SJCRH30 (cell line): ENCODE measurements at regions not wholly inside any gene's neighbourhood (a gene's known extent, or its start where the extent isn't known, plus 50 kb on each side); places are given as distances from the start of the nearest gene placed in this dataset.

Experiments
- DNase-seq, 2 experiments: peaks; one replicate each; pipeline ENCODE4 v3.0.0-alpha.2; 2015 to 2020
- H3K27ac ChIP-seq: fragments of 250-450 bp; sonication (Bioruptor Pico); 2 replicates; pipeline ENCODE4 v1.5.1; 2020; ENCODE audit warnings: mild to moderate bottlenecking, moderate library complexity
- H3K27me3 ChIP-seq: fragments of 250-450 bp; sonication (Bioruptor Pico); 2 replicates; pipeline ENCODE4 v1.5.1; 2020; ENCODE audit warnings: mild to moderate bottlenecking, moderate library complexity
- H3K36me3 ChIP-seq: fragments of 250-450 bp; sonication (Bioruptor Pico); 2 replicates; pipeline ENCODE4 v1.5.1; 2020; ENCODE audit warnings: mild to moderate bottlenecking, moderate library complexity
- H3K4me1 ChIP-seq: fragments of 250-450 bp; sonication (Bioruptor Pico); 2 replicates; pipeline ENCODE4 v1.5.1; 2020; ENCODE audit warnings: mild to moderate bottlenecking, moderate library complexity
- H3K4me3 ChIP-seq: fragments of 250-450 bp; sonication (Bioruptor Pico); 2 replicates; pipeline ENCODE4 v1.5.1; 2020; ENCODE audit warnings: mild to moderate bottlenecking, moderate library complexity
- H3K9me3 ChIP-seq: fragments of 250-450 bp; sonication (Bioruptor Pico); replicated peaks from 2 replicates; pipeline ENCODE4 v1.5.1; 2020; ENCODE audit warnings: mild to moderate bottlenecking, moderate library complexity

DNA sequence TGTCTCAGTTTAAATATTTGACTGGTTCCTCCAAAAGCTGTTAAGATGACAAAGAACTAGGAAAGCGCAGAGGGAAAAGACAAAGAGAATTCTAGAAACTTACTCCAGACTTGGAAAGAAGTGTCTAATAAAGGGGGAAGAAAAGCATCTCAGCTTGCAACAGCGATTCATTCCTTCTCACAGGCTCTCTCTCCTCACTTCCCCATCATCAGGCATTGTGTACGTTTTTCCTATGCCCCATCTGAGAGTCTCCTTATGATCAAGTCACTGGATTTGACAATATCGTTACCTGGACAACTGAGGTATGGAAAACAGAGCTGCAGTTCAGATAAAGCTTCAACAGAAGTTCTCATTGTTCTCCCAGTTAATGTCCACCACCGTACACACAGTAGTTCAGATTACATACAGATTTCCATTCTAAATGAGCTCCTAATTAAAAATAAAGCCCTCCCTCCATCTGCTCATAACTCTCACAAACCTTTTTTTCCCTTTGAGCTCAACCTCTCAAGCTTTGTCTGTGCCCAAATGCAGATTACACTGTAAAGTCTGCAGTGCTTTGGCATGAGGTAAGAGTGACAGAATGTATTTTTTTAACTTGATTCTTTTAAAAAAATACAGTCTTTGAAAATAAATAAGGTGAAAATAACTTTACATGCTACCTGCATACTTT is 254.4 kb upstream of the THBS1 start:
- Histone ChIP-seq H3K4me3 (no peak overlapping the region), H3K9me3 (0 out of 2 replicates have a peak, but pooled peaks cover 2% of the 10 kb centered on the region), H3K36me3 (no peaks in the 10 kb centered on the region; the same call in 1 of the 2 replicates), H3K4me1 (no peaks in the 10 kb centered on the region), H3K27me3 (0 out of 2 replicates have a peak, but pooled peaks cover 3% of the 10 kb centered on the region), H3K27ac (no peak overlapping the region)
- DNase-seq: no peak

DNA sequence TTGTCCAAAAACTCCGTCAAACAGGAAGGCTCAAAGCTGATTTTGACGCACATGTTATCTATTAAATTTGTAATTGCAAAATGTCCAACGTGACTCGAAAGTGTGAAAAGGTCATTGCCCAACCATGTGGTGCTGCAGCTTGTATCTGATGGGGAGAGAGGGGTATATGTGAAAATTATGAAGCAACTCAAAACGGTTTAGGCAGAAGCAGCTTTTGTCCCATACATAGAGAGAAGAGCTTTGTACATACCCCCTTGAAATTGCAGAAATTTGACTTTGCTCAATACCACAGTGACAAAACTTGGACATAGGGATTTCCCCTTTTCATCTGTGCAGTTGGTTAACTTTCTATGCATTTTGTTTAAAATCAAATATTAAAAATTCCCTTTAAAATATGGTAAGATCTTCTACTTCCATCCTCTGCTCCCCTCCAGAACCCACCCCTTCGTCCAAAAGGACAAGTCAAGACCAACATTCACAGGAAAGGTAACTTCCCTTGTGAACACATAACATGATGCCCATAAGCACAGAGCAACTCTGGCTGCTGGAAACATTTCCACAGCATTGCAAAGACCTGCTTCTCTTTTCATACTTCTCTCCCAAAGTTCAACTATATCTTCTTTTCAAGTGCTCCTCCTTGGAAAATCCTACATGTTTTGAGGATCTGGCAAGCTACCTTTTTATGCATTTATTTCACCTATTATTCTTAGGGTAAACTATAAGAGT is 253.7 kb upstream of the THBS1 start:
- Histone ChIP-seq H3K27ac (no peak overlapping the region), H3K4me1 (no peaks in the 10 kb centered on the region), H3K4me3 (no peak overlapping the region), H3K27me3 (0 out of 2 replicates have a peak, but pooled peaks cover 3% of the 10 kb centered on the region), H3K36me3 (no peaks in the 10 kb centered on the region; the same call in 1 of the 2 replicates), H3K9me3 (0 out of 2 replicates have a peak, but pooled peaks cover 2% of the 10 kb centered on the region)
- no peak for DNase-seq

DNA sequence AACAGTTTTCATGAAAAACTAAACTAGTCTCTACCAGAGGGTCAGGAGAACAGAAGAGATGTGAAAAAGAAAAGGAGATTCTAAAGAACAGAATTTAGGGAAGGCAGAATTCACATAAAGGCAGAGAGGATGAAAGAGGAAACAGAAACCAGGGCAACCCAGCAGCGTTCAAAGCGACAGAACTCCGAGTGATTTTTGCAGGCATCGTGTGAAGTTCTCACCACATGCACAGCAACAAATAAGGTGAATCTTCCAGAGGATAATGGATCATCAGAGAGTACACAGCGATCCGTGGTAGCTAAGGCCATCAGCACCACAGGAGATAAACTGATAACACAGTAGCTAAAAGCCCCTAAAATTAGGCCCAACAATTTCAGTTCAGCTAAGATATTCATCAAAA is 250.8 kb upstream of the THBS1 start:
- Histone ChIP-seq H3K36me3 (no peaks in the 10 kb centered on the region), H3K9me3 (0 out of 2 replicates have a peak, but pooled peaks cover 2% of the 10 kb centered on the region), H3K27me3 (0 out of 2 replicates have a peak, but pooled peaks cover 3% of the 10 kb centered on the region), H3K27ac (no peak overlapping the region), H3K4me1 (no peaks in the 10 kb centered on the region), H3K4me3 (no peak overlapping the region)
- DNase-seq: no peak

DNA sequence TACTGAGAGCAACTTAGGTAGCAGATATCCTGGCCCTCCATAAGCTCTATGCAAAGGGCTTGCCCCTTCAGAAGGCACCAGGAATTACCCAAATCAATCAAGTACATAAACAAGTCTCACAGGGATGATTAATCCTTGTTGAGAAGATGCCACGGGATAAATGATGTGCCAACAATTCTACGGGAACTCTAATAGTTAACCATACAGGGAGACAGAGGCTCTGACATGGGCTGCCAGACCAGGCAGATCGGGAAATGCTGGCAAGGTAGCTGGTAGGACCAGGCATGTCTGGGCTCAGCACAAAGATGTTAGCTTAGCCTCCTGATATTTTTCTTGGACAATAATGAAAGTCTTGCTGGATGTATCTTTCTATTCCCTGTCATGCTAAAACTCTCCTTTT is 249.3 kb upstream of the THBS1 start:
- Histone ChIP-seq H3K36me3 (no peaks in the 10 kb centered on the region), H3K4me3 (no peak overlapping the region), H3K4me1 (no peaks in the 10 kb centered on the region), H3K27me3 (no peaks in the 10 kb centered on the region), H3K27ac (no peak overlapping the region), H3K9me3 (no peaks in the 10 kb centered on the region)
- DNase-seq: no peak

DNA sequence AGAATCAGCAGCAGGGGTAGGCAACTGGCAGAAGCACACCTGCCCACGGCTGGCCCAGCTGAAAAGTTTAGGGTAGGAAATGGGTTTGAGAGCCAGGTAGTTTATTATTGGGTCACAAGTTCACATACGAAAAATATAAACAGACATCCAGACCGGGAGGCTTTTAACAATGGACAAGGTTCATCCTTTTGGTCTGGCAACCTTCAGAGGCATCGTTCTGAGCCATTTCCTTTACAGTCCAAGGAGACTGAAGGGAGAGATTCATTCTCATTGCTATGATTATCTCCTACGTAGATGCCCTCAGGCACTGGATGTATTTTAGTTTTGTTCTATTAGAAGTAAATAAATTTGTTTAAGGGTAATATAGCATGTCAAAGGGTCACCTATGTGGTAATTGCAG is 248.0 kb upstream of the THBS1 start:
- no peak for DNase-seq
- no peak overlapping the region for H3K4me3 ChIP-seq
- H3K27me3 ChIP-seq: no peaks in the 10 kb centered on the region
- H3K4me1 ChIP-seq: no peaks in the 10 kb centered on the region
- no peaks in the 10 kb centered on the region for H3K9me3 ChIP-seq
- H3K36me3 ChIP-seq: no peaks in the 10 kb centered on the region
- no peak overlapping the region for H3K27ac ChIP-seq

DNA sequence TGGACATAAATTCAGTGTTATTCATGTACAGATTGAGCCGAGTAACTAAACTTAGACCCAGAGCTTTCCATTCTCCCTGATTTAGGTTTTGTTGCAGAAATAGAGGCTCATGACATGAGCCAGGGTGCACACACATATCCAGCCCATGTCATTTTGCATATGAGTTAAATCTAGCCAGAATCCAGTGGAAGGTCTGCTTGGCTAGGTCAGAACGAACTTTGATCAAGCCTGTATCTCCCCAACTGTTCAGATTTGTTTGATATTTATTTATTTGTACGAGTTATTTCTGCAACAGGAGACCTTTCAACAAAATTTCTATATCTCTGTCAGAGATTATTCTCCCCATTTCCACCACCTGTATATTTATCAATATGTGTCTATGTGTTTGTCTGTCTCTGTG is 247.5 kb upstream of the THBS1 start:
- H3K27me3 ChIP-seq: no peaks in the 10 kb centered on the region
- H3K36me3 ChIP-seq: no peaks in the 10 kb centered on the region
- no peaks in the 10 kb centered on the region for H3K4me1 ChIP-seq
- H3K9me3 ChIP-seq: no peaks in the 10 kb centered on the region
- H3K4me3 ChIP-seq: no peak overlapping the region
- H3K27ac ChIP-seq: no peak overlapping the region
- no peak for DNase-seq

DNA sequence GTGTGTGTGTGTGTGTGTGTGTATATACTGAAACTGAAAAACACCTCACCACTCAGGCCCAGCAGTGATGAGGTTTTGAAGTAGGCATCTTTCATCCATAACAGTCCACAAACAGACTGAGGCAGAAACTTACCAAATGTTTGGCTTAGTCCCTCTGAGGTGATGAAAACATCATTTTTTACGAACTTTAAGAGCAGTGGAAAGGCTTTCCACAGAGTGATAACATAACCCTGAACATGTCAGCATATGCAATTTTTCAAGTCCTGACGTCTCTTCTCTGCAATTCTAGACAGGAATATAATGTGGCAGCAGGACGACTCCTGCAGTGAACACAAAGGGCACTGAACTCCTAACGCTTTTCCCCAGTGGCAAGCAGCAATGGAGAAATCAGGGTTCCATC is 247.0 kb upstream of the THBS1 start:
- Histone ChIP-seq H3K4me1 (no peaks in the 10 kb centered on the region), H3K9me3 (no peaks in the 10 kb centered on the region), H3K27me3 (no peaks in the 10 kb centered on the region), H3K4me3 (no peak overlapping the region), H3K36me3 (no peaks in the 10 kb centered on the region), H3K27ac (no peak overlapping the region)
- no peak for DNase-seq

DNA sequence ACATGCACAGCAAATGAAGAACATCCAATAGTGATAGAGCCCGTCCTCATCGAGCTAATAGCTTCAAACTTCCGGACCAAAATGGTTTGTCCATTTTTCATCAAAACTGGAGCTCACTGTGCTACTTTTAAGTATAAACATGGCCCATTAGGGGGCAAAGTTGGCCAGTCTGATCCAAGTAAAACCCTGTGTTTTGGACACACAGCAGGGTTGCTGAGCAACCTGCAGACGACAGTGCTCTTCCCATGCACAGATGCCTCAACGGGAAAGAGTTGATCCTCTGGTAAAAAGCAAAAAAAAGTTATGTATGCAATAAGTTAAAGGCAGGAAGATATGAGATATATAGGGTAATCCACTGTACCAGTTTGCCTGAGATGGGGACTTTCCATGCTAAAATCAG is 244.0 kb upstream of the THBS1 start:
- no peaks in the 10 kb centered on the region for H3K9me3 ChIP-seq
- H3K27me3 ChIP-seq: no peaks in the 10 kb centered on the region
- no peak overlapping the region for H3K4me3 ChIP-seq
- DNase-seq: no peak
- no peaks in the 10 kb centered on the region for H3K4me1 ChIP-seq
- H3K27ac ChIP-seq: no peak overlapping the region
- H3K36me3 ChIP-seq: no peaks in the 10 kb centered on the region

DNA sequence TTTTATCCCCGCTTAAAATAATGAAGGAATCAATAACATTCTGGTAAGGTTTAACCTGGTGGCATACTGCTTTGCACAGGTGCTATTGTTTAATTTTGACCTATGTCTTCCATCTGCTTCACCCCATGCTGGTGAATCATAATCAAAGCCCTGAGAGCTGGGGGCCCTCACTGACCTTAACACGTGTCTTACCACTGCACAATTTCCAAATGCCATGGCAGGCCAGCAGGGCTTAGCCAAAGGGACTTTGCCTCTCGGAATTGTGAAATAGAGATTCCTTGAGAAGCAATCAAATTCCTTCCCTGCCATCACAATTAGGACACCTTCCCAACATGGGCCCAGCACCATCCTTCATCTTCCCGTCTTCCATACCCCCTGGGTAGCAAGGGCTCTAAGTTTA is 242.6 kb upstream of the THBS1 start:
- H3K36me3 ChIP-seq: no peaks in the 10 kb centered on the region
- no peak for DNase-seq
- H3K9me3 ChIP-seq: no peaks in the 10 kb centered on the region
- H3K4me1 ChIP-seq: no peaks in the 10 kb centered on the region
- H3K27ac ChIP-seq: no peak overlapping the region
- H3K4me3 ChIP-seq: no peak overlapping the region
- no peaks in the 10 kb centered on the region for H3K27me3 ChIP-seq

DNA sequence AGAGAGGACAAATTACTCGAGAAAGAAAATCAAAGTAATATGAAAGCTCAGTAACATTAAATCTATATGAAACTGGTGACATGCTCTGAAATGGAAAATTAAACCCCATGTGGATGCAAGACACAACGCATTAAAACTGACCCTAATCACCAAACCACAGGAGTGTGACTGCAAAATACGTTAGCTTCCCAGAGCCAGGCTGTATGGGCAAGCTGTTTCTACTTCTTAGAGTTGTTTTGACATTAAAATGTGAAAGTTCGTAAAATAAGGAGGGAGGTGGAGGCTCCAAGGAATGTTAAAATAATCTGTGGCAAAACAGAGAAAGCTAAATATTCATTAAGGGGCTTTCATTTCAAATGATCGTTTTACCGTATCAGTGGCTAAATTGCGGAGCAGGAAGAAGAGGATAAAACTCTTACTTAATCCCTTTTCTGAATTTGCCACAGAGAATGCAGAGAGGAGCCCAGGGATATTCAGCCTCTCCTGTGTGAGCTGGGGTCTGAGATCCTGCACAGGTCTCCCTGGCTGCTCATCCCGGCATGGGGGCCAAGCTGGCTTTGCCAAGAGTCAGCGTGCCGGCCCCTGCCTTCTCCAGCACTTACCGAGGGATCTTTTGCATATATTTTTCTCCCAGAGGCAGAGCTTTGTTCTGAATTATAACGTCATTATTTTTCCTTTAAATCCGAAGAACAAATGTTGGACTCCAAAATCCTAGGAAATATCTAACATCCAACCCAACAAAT is 239.8 kb upstream of the THBS1 start:
- H3K4me1 ChIP-seq: no peaks in the 10 kb centered on the region
- no peak for DNase-seq
- H3K4me3 ChIP-seq: no peak overlapping the region
- no peaks in the 10 kb centered on the region for H3K36me3 ChIP-seq
- no peaks in the 10 kb centered on the region for H3K9me3 ChIP-seq
- H3K27me3 ChIP-seq: no peaks in the 10 kb centered on the region
- no peak overlapping the region for H3K27ac ChIP-seq

DNA sequence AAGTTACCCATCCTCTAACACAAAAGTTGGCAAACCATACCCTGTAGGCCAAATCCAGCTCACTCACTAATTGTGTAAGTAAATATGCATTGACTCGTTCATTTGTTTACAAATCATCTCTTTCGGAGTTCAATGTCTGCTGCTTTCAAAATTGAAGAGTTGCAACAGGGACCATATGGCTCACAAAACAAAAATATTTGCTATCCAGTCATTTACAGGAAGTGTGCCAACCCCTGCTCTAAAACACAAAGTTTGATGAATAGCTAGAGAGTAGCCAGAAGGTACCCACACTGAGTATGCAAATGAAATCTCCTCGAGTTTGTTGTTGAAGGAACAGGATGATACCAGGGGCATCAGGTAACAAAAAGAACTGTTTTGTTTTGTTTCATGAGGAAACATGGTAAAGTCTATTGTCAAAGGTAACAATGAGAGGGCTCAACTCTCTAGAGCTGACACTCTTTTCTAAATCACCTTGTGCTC is 236.2 kb upstream of the THBS1 start:
- DNase-seq: no peak
- Histone ChIP-seq H3K27me3 (no peaks in the 10 kb centered on the region), H3K4me3 (no peak overlapping the region), H3K27ac (no peak overlapping the region), H3K4me1 (no peaks in the 10 kb centered on the region), H3K36me3 (no peaks in the 10 kb centered on the region), H3K9me3 (no peaks in the 10 kb centered on the region)

DNA sequence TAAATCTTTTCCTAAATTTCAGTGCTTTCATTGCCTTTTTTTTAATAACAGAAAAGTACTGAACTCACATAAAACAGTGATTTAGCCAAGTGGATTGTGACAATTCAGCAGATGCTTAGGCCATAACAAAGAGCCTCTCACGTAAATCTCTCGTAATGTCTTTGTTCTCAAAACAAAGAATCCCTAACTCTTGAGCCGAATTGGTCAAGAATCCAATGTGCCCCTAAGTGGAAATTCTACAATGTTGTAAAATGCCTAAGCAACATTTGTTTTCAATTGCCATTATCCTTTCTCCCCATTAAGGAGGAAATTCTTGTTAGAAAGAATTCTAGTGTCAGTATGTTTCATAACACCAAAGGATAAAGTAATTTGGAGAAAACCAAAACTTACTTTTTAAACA is 235.7 kb upstream of the THBS1 start:
- H3K4me1 ChIP-seq: no peaks in the 10 kb centered on the region
- no peaks in the 10 kb centered on the region for H3K9me3 ChIP-seq
- no peaks in the 10 kb centered on the region for H3K27me3 ChIP-seq
- H3K27ac ChIP-seq: no peak overlapping the region
- H3K36me3 ChIP-seq: no peaks in the 10 kb centered on the region
- no peak for DNase-seq
- no peak overlapping the region for H3K4me3 ChIP-seq

DNA sequence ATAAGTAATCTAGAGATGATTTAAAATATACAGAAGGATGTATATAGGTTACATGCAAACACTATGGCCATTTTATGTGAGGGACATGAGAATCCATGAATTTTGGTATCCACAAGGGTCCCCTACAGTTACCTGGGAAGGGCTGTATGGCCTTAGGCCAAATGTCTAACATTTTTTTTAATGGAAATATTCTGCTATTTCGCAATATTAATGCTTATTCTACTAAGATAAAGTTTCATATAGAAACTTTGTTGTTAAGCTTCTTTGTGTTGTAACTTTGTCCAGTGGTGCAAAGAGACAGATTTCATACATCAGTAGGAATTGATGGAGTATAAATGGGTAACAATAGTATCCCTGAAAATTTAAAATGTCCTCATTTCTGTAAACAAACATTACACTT is 233.4 kb upstream of the THBS1 start:
- DNase-seq: no peak
- H3K9me3 ChIP-seq: no peaks in the 10 kb centered on the region
- no peak overlapping the region for H3K4me3 ChIP-seq
- H3K36me3 ChIP-seq: no peaks in the 10 kb centered on the region
- no peak overlapping the region for H3K27ac ChIP-seq
- H3K4me1 ChIP-seq: no peaks in the 10 kb centered on the region
- H3K27me3 ChIP-seq: no peaks in the 10 kb centered on the region

DNA sequence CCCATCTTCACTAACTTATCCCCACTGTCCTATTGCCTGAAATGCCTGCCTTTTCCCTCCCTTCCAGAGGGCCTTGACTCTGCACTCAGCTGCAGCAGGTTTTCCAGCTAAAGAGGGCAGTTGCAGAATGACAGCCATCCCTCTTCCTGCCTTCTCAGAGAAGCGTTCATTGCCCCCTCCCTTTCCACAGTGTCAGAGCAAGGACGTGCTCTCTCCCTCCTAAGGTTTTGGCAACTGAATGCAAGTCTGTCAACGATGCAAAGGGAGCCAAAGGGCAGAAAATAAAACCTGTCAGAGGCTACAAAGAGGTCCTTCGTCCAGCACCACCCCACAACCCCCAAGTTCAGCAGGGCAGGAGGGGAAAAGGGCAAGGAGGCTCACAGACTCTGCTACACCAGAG is 230.1 kb upstream of the THBS1 start:
- Histone ChIP-seq H3K36me3 (no peaks in the 10 kb centered on the region), H3K4me3 (no peak overlapping the region), H3K27ac (no peak overlapping the region), H3K9me3 (no peaks in the 10 kb centered on the region), H3K4me1 (no peaks in the 10 kb centered on the region), H3K27me3 (no peaks in the 10 kb centered on the region)
- no peak for DNase-seq

DNA sequence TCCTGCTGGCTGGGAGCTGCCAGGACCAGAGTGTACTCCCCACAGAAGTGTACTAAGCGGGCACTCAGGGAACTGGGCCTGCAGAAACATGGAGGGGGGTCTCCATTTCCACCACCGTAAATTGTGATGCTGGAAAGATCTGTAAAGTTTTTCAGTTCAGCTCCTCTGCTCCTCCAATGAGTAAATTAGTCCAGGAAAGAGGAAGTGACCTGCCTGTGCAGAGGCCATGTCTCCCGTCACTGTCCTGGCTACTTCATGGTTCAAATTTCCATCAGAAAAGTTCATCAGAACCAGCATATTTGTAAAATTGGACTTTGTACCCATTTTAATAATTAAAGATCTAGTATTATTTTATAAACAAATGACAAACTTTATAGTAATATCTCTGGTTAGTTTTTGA is 226.7 kb upstream of the THBS1 start:
- no peak overlapping the region for H3K4me3 ChIP-seq
- no peaks in the 10 kb centered on the region for H3K4me1 ChIP-seq
- H3K9me3 ChIP-seq: no peaks in the 10 kb centered on the region
- DNase-seq: no peak
- H3K36me3 ChIP-seq: no peaks in the 10 kb centered on the region
- H3K27ac ChIP-seq: no peak overlapping the region
- H3K27me3 ChIP-seq: no peaks in the 10 kb centered on the region
